ENCODE measurements at regions not wholly inside any gene's neighbourhood (a gene's known extent, or its start where the extent isn't known, plus 50 kb on each side); places are given as distances from the start of the nearest gene placed in this dataset.

GRCh38 chr2:196289000-196289399 is 117.6 kb upstream of the STK17B start (continued):
- no peak for TF ChIP-seq MXI1 (IDR thresholded peaks at IDR 0.05; ENCODE audit: low read depth, low read length)
- no peak for TF ChIP-seq ZBTB9 (CRISPR knock-in tag; IDR thresholded peaks at IDR 0.05)
- TF ChIP-seq PURB (CRISPR knock-in tag; IDR thresholded peaks at IDR 0.05; ENCODE audit: low read depth): no peak

DNA sequence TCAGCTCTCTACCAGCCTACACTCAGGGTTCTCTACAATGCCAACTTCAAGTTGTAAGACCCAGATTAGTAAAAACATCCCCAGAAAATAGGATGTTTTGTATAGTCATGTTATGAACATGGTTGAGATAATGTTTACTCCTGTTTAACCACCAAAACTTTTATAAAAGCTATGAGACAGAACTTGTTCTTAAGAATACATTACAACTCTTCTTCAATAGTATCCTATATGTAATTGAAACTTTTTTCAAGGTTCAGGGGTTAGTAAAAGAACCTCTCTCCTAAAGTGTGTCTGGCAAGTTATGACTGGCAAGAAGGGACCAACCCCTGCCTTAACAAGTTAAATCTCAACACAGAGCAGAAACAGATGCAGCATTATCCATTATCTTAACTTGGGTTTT is 118.8 kb upstream of the STK17B start:
- no peaks in the 10 kb centered on the region for H3K9me3 ChIP-seq (replicated peaks; ENCODE audit: control insufficient read depth, insufficient read depth, low read depth, low read length)
- POLR2A ChIA-PET: no interaction called here
- no peak overlapping the region for H3K4me2 ChIP-seq (ENCODE audit: insufficient read depth, low read length)
- no peaks in the 10 kb centered on the region for H3K9me1 ChIP-seq (ENCODE audit: control insufficient read depth, insufficient read depth, low read length)
- in situ Hi-C loops (cut with MboI): loop anchor here (10.0 kb wide), 1 partner anchor 165 kb away; no protein-coding TSS in a partner anchor
- DNase-seq (ENCODE audit: extremely low read depth in 1 of 4, low spot score in 3 of 4) (no peak), ATAC-seq (no peak), FAIRE-seq (no peak)
- H3K27me3 ChIP-seq (ENCODE audit: control insufficient read depth in 2 of 2, insufficient read depth in 2 of 2, low read length in 2 of 2): no peaks in the 10 kb centered on the region
- no peak overlapping the region for H3K4me3 ChIP-seq
- no peaks in the 10 kb centered on the region for H3K79me2 ChIP-seq (ENCODE audit: control insufficient read depth, insufficient read depth, low read length)
- H3K4me1 ChIP-seq (replicated peaks in 1 of 2; ENCODE audit: control insufficient read depth in 2 of 2, insufficient read depth in 2 of 2, low read length in 2 of 2): no peaks in the 10 kb centered on the region
- no peak overlapping the region for H2AFZ ChIP-seq (ENCODE audit: low read depth, low read length)
- BruUV-seq (replicated peaks): no TSS peak
- no peaks in the 10 kb centered on the region; the same call in 1 of the 2 replicates for H4K20me1 ChIP-seq (replicated peaks; ENCODE audit: control insufficient read depth, insufficient read depth, low read length)
- intact Hi-C loops (cut with micrococcal nuclease): loop anchor here (5.0 kb wide), 1 partner anchor 213 kb away; no protein-coding TSS in a partner anchor
- CTCF ChIA-PET (ENCODE audit: low intra/inter-chr PET ratio): no interaction called here
- H3K27ac ChIP-seq (ENCODE audit: extremely low read depth, low read depth, low read length): no peak overlapping the region
- no peaks in the 10 kb centered on the region for H3K36me3 ChIP-seq (ENCODE audit: control insufficient read depth, insufficient read depth, low read length)
- H3K9ac ChIP-seq (ENCODE audit: insufficient read depth in 1 of 2, low read depth in 2 of 2, low read length in 2 of 2): no peak overlapping the region
- TF ChIP-seq ZMIZ1 (IDR thresholded peaks at IDR 0.05; ENCODE audit: low read depth in 2 of 2, low read length in 2 of 2): no peak
- TF ChIP-seq, protein P1, sequence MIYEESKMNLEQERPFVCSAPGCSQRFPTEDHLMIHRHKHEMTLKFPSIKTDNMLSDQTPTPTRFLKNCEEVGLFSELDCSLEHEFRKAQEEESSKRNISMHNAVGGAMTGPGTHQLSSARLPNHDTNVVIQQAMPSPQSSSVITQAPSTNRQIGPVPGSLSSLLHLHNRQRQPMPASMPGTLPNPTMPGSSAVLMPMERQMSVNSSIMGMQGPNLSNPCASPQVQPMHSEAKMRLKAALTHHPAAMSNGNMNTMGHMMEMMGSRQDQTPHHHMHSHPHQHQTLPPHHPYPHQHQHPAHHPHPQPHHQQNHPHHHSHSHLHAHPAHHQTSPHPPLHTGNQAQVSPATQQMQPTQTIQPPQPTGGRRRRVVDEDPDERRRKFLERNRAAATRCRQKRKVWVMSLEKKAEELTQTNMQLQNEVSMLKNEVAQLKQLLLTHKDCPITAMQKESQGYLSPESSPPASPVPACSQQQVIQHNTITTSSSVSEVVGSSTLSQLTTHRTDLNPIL (CRISPR knock-in tag; IDR thresholded peaks at IDR 0.05): no peak
- TF ChIP-seq PTTG1 (tag; IDR thresholded peaks at IDR 0.05; ENCODE audit: low read depth): no peak
- TF ChIP-seq, protein P2, sequence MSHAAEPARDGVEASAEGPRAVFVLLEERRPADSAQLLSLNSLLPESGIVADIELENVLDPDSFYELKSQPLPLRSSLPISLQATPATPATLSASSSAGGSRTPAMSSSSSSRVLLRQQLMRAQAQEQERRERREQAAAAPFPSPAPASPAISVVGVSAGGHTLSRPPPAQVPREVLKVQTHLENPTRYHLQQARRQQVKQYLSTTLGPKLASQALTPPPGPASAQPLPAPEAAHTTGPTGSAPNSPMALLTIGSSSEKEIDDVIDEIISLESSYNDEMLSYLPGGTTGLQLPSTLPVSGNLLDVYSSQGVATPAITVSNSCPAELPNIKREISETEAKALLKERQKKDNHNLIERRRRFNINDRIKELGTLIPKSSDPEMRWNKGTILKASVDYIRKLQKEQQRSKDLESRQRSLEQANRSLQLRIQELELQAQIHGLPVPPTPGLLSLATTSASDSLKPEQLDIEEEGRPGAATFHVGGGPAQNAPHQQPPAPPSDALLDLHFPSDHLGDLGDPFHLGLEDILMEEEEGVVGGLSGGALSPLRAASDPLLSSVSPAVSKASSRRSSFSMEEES (CRISPR knock-in tag; IDR thresholded peaks at IDR 0.05): no peak
- no peak for TF ChIP-seq ZNF274 (IDR thresholded peaks at IDR 0.05; ENCODE audit: borderline replicate concordance, low read depth, low read length)
- no peak for TF ChIP-seq ADNP (tag; IDR thresholded peaks at IDR 0.05)
- TF ChIP-seq CCAR2 (IDR thresholded peaks at IDR 0.05; ENCODE audit: low read depth, low read length): no peak
- no peak for TF ChIP-seq SUPT5H (IDR thresholded peaks at IDR 0.05)
- no peak for TF ChIP-seq MXI1 (IDR thresholded peaks at IDR 0.05; ENCODE audit: low read depth, low read length)
- TF ChIP-seq NUFIP1 (IDR thresholded peaks at IDR 0.05; ENCODE audit: partially characterized antibody): no peak
- no peak for TF ChIP-seq ZNF695 (CRISPR knock-in tag; IDR thresholded peaks at IDR 0.05)
